Body of pancreas (tissue), 4 donors: ENCODE measurements at regions not wholly inside any gene's neighbourhood (a gene's known extent, or its start where the extent isn't known, plus 50 kb on each side); places are given as distances from the start of the nearest gene placed in this dataset.

Source experiments
- CTCF ChIP-seq, 7 experiments: fragments of 450-650 bp in 4 of 7; fragments of 200-600 bp in 3 of 7; sonication (generic) in 3 of 7; IDR thresholded peaks; one replicate each; pipeline ENCODE4 v1.5.1; 2016 to 2019; ENCODE audit warnings: antibody characterized with exemption in 7 of 7
- POLR2A ChIP-seq, 3 donors: fragments of 450-650 bp; IDR thresholded peaks; one replicate each; pipeline ENCODE4 v1.6.1; 2016; ENCODE audit warnings: antibody characterized with exemption in 3 of 3, mild to moderate bottlenecking in 2 of 3

DNA sequence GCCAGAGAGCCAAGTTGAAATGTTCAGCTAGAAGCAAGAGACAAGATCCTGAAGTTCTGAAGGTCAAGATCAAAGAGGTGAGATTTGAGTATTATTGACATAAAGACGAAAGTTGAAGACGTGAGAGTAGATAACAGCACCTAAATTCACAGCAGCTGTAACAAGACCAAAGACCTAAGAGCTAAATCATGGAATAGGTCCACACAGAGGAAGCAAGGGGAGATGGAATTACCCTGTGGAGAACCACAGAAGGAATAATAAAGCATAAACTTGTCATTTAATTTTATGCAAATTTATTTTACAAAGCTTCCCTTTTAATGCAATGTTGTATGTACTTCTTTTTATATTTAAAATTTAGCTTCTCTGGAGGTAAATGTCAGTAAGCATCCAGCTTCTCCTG lies 523.7 kb downstream of the NR2F1-AS1 start:
- TF ChIP-seq CTCF (IDR thresholded peaks at IDR 0.05) (no peak), POLR2A (IDR thresholded peaks at IDR 0.05) (no peak)
